ENCODE measurements at regions not wholly inside any gene's neighbourhood (a gene's known extent, or its start where the extent isn't known, plus 50 kb on each side); places are given as distances from the start of the nearest gene placed in this dataset.

DNA sequence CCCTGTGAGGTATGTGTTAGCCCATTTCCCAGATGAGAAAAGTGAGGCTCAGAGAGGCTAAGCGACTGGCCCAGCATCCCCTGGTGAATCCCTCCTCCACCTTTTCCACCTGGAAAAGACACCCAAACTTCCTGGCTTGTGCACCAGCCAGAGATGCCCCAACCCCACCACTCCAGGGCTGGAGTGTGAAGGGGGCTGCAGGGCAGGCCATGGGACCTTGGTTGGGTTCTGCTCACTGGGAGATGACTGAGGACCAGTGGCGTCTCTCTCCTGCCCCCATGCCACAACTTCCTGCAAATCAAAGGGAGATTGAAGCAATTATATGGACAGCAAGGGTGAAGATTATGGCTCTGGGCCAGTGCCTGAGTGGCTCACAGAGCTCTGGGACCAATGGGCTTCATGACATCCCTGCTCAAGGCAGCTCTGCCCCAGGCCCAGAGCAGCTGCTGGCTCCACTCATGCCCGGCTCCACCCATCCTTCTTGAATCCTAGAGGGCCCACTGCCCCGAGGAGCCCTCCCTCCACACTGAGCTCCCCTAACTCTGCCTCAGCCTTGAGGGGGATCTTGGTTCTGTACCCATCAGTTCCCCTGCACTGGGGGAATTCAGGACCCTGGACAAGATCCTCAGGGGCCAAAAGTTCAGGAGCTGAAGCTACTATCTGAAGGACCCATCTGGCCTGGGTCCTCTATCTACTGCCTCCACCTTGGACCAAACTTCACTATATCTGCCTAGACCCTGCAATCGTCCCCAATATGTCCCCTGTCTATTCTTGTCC is 416.9 kb downstream of the PTPRU start:
- Mint-ChIP-seq H3K27me3 (ENCODE audit: unreplicated experiment) (peaks cover 6% of the 10 kb centered on the region), H3K27ac (ENCODE audit: unreplicated experiment) (no peak overlapping the region), H3K9me3 (ENCODE audit: unreplicated experiment) (no peaks in the 10 kb centered on the region), H3K4me1 (ENCODE audit: unreplicated experiment) (no peaks in the 10 kb centered on the region), H3K4me3 (ENCODE audit: unreplicated experiment) (no peak overlapping the region), H3K36me3 (ENCODE audit: low read depth, unreplicated experiment) (peaks cover 3% of the 10 kb centered on the region)
- no peak for DNase-seq (ENCODE audit: low spot score)
- TF ChIP-seq CTCF (IDR thresholded peaks at IDR 0.05; ENCODE audit: unreplicated experiment) = no peak

- no peak for DNase-seq (ENCODE audit: low spot score)
- Mint-ChIP-seq H3K27ac (ENCODE audit: unreplicated experiment) (no peak overlapping the region), H3K4me3 (ENCODE audit: unreplicated experiment) (no peak overlapping the region)
Measured at GRCh38 chr1:29651684-29652665, 415.7 kb downstream of the PTPRU start.

DNA sequence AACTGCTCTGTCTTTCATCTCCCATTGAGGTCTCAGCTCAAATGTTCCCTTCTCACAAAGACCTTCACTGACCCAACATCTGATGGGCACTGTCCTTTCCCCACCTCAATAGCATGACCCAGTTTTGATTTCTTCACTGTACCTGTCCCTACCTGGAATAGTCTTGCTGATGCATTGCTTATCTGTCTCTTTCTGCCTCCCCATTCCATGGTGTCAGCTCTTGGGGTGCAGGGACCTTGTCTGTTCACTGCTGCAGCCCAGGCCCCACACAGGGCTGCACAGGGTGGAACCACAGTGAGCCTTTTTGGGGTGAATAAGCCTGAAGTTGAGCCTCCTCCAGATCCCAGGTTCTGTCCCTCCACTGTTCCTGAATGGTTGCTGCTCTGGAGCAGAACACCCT is 414.9 kb downstream of the PTPRU start:
- TF ChIP-seq CTCF (IDR thresholded peaks at IDR 0.05; ENCODE audit: unreplicated experiment) = no peak
- peaks cover 5% of the 10 kb centered on the region for H3K27me3 Mint-ChIP-seq (ENCODE audit: unreplicated experiment)
- H3K36me3 Mint-ChIP-seq (ENCODE audit: low read depth, unreplicated experiment) = peaks cover 3% of the 10 kb centered on the region
- no peak for DNase-seq (ENCODE audit: low spot score)
- no peaks in the 10 kb centered on the region for H3K4me1 Mint-ChIP-seq (ENCODE audit: unreplicated experiment)
- no peak overlapping the region for H3K4me3 Mint-ChIP-seq (ENCODE audit: unreplicated experiment)
- no peak overlapping the region for H3K27ac Mint-ChIP-seq (ENCODE audit: unreplicated experiment)
- no peaks in the 10 kb centered on the region for H3K9me3 Mint-ChIP-seq (ENCODE audit: unreplicated experiment)

More at GRCh38 chr1:29651684-29652665, 415.7 kb downstream of the PTPRU start:
- TF ChIP-seq CTCF (IDR thresholded peaks at IDR 0.05; ENCODE audit: unreplicated experiment) = no peak
- peaks cover 3% of the 10 kb centered on the region for H3K36me3 Mint-ChIP-seq (ENCODE audit: low read depth, unreplicated experiment)
- no peaks in the 10 kb centered on the region for H3K9me3 Mint-ChIP-seq (ENCODE audit: unreplicated experiment)
- H3K4me1 Mint-ChIP-seq (ENCODE audit: unreplicated experiment) = no peaks in the 10 kb centered on the region
- H3K27me3 Mint-ChIP-seq (ENCODE audit: unreplicated experiment) = peaks cover 6% of the 10 kb centered on the region

- Mint-ChIP-seq H3K9me3 (ENCODE audit: unreplicated experiment) (no peaks in the 10 kb centered on the region), H3K36me3 (ENCODE audit: low read depth, unreplicated experiment) (peaks cover 3% of the 10 kb centered on the region), H3K27me3 (ENCODE audit: unreplicated experiment) (peaks cover 5% of the 10 kb centered on the region), H3K4me3 (ENCODE audit: unreplicated experiment) (no peak overlapping the region), H3K4me1 (ENCODE audit: unreplicated experiment) (no peaks in the 10 kb centered on the region), H3K27ac (ENCODE audit: unreplicated experiment) (no peak overlapping the region)
- no peak for DNase-seq (ENCODE audit: low spot score)
- no peak for TF ChIP-seq CTCF (IDR thresholded peaks at IDR 0.05; ENCODE audit: unreplicated experiment)
Measured at GRCh38 chr1:29650476-29650875, 414.2 kb downstream of the PTPRU start.

Measured in endothelial cell (in vitro differentiated cells).